ENCODE measurements at regions not wholly inside any gene's neighbourhood (a gene's known extent, or its start where the extent isn't known, plus 50 kb on each side); places are given as distances from the start of the nearest gene placed in this dataset.

DNA sequence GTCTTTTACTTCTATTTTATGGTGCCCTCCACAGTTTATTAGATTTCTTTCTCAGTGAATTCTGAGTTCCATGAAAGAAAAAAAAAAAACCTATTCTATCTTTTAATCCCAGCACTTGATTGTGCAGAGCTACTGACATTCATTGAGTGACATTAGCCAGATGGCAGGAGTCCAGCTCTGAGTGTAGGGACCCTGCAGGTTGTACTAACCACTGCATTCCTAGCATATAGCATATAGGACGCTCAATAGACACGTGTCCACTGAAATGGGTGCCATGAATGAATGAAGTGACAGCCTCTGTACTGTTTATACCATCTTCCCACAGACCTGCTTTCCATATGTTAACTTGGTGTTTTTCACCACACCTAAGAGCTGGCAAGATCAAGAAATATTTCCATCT, 206.3 kb downstream of the RAP2A start:
- DNase-seq: no peak

DNA sequence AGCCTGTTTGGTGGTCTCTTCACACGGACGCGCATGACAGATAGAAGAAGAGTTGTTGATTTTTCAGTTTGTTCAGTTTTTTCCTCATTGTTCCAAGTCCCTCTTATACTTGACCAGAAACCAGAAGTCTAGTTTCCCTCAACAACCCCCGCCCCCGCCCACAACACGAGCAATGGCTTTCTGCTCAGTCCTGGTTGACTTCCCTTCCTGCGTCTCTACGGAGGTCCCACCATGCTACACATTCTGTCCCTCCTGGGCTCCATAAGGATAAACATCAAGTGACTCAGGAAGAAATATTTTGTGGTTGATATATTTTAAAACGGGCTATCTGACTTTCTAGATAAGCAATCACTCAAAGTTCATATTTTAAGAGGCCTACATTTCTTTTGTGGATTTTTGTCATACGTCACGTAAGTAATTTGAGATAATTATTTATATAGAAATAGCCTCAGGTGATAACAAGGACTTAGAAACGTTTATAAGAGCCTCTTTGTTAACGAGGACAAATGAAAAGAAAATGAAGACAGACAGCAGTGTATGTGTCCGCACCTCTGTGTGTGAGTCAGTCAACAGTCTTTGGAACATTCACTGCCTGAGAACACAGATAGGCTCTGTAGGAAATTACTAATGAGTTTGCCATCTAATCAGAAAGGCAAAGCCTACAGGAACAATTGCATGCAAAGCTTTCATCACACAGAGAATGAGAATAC, 214.4 kb downstream of the RAP2A start:
- no peak for DNase-seq

DNA sequence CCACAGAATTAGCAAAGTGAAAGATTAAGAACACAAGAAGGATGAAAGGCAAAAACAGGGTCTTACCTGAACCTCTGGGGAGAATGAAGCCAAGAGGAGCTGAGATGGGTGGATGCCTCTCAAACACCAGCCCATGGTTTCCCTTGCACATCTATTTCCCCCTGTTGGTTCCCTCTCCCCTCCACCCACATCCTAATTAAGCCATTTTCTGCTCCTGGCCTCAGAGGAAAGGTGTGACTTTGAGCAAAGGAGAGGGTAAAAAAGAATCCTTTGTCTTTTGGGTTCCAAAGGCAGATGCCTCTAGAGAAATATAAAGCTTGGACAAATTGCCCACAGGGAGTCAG, 214.9 kb downstream of the RAP2A start:
- no peak for DNase-seq

DNA sequence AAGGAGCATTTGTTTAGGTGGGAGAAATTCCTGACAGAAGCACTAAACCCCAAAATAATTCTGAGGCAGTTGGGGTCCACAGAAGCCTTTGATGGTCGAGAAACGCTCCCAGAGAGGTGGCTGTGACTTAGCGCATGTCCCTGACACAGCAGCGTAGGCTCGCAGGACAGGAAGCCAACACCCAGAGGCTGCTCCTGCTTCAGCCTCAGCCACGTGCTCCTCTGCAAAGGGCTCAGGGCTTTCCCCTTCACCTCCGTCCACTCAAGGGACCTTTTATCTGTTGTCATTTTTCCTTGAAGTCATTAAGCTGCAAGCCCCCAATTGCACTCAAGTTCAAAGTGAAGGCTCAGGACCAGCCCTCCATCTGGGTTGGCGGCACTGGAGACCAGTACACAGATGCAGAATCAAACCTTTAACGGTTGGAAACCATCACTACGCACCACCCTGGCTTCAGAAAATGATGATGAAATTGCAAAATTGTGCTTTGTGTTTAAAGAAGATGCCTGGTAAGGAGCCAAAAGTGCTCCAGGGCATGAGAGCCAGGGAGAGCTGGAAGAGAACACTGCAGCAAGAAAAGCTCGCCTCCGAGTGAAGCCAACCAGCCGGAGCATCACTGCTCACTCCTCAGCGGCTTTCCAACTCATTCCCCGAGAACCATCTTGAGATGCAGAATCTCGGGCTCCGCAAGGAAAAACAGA, 219.6 kb downstream of the RAP2A start:
- DNase-seq: no peak

DNA sequence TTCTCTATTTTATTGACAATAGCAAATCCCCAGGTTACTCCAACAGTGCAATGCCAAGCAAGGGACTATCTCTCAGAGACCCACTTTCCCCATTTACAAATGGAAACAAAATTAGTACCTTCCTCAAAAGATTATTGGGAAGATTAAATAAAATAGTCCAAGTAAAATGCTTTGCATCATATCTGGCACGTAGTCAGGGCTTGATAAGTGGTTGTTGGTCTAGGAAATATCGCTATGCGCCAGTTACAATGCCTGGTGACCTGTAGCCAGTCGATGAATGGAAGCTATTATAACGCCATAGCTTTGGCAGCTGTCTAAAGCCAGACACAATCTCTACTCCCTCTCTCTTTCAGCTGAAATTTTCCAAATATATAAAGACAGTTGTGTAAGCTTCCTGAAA, 220.3 kb downstream of the RAP2A start:
- peak; percentile 1 for DNase-seq

DNA sequence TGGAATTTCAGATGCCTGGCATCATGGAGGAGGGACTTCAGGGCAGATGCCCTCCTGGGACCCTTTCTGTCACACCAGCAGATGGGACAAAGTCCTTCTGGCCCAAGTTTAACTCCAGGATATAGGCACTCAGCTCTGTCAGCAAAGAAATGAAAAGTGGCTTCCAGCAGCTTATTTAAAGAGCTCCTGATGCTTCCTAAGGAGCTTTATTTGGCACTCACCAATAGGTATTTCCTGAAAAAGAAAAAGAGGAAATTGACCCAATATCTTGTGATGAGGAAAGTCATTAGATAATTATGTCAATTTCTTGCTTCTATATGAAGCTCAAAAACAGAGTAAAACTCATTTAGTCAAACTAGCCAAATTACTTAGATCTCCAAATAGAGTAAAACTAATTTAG, 224.6 kb downstream of the RAP2A start:
- DNase-seq: no peak

DNA sequence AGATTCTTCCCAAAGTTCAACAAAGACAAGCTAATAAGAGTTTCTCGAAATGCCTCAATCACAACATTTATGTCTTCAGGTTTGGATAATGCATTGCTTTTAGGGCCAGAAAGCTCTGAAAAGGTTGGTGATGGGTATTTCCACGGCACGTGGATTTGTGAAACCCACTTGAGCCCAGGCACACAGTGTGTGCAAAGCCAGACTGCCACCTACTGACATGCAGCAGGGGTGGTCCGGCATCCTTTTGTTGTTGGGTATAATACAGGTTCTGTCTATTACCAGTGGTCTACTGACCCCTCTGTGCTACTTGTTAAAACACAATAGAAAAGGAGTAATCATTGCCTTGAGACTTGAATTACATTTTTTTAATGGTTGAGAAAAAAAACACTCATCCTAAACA, 225.6 kb downstream of the RAP2A start:
- no peak for DNase-seq

DNA sequence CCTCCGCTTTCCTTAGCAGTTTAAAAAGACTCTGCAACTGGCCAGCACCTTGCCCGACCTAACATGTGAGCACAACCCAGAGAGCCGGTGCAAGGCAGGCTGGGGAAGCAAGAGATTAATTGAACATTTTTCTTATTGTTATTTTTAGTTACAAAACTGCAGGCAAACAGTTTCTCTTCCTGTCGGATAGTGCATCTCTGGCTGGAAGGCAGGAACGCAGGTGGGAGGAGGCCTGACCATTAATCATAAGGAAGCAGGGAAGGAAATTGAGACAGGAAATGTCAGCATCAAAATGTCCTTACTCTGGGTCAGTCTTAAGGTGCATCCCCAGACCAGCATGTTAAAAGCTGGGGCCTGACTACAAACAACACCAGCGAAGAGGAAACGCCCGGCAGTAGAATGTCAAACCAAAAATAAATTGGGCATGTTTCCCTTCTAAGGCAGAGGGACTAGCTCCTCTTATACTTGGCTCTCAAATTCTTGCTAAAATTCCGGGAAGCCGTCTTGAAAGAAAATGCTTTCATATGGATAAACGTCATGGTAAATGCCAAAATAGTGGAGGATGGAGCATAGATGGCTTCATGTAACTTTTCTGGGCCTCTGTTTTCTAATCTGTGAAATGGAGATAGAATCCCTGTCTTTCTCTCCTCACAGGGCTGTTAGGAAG, 226.8 kb downstream of the RAP2A start:
- DNase-seq: no peak

DNA sequence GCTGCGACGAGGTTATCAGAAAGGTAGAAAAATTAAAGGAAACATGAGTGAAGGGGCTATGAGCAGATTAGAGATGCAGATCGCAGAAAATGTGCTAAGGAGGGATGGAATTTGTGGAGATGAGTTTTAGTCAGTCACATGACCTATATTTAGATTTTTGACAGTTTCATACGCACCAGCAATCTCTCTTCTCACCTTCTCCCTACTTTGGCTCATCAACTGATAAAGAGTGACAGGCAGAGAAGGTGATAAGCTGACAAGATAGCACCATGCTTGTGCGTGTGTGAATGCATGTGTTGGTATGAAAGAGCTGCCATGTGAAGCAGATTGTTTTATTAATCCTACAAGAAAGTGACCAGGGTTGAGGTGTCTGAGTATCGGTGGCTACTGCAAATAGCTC, 252.6 kb downstream of the RAP2A start:
- DNase-seq: no peak

DNA sequence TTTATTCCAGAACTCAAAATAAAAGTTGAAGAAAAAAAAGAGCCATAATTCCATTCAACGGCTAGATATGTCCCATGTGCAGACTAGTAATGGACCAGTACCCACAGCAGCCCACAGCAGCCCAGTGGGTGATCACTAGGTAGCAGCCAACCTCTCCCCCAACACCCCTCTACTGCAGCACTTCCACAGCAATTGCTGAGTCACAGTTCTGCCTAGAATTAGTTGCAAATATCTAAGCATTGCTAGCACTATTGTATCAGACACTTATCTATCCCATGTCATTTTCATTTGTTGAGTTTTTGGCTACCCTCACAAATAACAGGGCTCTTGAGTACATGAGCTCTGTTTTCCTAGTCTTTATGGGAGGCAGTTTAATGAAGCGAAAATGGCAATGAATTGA, 258.7 kb downstream of the RAP2A start:
- DNase-seq: no peak

DNA sequence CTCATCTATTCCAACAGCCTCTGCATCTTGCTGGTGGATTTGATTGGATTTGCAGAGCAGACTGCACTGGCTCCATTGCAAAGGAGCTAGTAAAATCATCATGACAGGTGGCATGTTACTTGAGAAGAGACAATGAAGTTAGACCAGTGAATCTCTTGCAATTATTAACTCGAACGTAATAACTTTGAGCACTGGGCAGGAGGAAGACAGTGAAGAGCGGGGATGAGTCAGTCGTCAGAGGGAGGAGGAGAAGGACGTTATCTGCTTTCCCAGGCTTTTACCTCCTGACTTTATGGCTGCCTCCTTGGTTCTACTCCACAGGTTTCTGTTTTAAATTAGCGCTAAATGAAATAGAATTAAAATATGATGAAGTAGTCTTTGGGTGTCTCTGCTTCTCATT, 257.8 kb upstream of the IPO5 start:
- peak; percentile 66 for DNase-seq

DNA sequence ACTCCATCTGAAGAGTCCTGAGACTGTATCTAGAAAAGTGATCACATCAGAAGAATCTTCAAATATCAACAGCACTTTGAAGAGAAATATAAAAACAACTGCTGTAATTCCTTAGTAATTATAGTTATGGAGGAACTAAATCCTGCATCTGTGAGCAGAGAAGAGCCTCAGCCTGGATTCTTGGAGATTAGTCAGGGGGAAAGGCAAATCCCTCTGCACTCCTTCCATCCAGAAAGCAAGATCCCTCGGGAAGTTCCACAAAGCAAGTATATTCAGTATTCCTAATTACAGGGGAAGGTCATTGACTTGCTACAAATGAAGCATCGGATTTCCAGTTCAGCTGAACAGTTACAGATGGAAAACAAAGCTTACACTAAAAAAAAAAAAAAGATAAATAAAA, 256.6 kb upstream of the IPO5 start:
- DNase-seq: no peak

DNA sequence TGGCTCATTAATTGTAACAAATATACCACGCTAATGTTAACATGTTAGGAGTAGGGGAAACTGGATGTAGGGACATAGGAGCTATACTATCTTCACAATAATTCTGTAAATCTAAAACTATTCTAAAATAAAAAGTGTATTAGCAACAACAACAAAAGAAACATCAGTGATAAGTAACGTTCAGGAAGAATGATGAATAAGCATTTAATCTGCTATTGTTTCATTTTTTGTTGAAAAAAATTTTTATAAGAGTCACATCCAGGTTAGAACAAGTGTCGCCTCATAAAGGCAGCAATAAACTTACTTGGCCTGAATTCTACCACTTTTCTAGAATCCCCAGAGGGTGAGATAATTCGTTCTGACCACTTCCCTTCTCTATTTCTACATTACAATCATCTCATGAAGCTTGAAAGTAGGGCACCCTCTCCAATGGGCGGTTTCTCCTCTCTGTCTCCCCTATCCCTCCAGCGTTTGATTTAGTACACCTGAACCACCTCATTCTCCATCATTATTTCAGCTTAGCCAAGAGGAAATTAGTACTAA, 253.1 kb upstream of the IPO5 start:
- no peak for DNase-seq

DNA sequence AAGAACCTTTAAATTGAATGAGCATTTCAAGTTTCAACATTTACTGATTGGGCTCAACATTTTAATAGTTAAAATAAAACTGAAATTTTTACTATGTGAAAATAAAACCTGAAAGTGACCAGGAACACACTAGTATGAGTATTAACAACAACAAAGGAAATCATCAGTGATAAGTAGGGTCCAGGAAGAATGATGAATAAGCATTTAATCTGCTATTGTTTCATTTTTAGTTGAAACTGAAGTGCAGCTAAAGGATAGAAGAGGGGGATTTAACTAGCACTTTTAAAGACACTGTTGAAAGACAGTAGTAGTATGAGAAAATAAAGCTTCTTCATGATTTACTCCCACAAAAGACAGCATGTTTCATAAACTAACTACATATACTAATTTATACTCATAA, 250.9 kb upstream of the IPO5 start:
- no peak for DNase-seq

DNA sequence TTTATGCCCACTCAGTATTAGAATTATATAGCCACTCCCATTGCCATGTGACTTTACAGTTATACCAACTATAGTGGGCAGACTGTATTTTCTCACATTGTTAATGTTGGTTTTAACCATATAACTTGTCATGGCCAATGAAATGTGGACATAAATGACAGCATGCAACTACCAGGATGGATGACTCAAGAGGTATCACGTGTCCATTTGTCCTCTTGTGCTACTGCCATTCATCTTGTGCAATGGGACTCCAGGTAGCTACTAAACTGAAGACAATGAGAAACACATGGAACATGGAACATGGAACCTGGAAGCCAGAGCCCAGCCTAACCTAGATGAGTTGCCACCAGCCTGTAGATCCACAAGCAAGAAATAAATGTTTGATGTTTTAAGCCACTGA, 242.7 kb upstream of the IPO5 start:
- DNase-seq: peak; percentile 37

DNA sequence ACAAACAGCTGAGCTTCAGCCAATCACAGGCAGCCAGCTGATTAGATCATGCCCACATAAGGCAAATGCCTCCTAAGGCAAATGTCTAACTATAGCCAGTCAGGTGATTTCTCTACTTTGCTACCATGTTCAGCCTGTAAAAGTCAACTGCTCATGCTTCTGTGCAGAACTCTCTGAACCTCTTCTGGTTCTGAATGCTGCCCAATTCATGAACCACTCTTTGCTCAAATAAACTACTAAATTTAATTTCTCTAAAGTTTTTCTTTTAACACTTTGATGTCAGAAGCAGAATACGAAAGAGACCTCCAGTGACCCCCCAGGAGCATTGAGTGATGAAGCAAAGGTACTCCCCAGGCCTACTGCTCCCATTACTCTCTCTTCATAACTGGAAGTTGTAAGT, 240.7 kb upstream of the IPO5 start:
- no peak for DNase-seq

DNA sequence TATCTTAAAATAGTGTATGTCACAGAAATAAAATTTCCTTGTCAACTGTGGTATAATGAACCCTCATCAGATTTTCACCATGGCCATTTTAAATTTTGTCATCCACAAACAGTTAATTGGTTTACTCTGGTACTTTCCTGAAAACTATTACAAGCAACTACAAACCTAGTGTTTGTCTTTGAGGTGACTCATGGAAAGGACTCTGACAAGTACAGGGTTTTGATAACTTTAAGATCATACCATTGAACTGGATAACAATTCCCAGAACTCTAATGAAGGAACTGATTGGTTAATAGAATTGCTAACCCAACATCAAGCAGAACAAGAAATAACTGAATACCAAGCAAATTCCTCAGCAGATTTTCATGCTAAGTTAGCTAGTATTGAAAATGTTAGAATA, 237.7 kb upstream of the IPO5 start:
- peak; percentile 1 for DNase-seq

DNA sequence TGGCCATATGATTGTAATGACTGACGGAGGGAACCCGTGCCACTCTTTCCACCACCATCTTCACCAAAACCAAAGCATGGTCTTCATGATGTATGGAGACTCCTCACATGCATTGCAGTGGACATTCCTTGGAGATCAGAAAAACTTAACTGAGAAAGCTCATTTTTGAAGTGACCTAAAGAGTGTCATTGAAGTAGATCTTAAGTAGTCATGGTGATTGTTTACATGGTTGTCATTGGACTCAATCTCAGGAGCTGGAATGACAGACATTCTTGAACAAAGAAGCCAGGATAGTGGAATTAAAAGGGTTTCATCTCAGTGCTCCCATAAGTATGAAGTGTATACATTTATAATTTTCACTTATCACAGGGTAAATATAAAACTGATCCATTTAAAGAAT, 236.7 kb upstream of the IPO5 start:
- DNase-seq: peak; percentile 2

DNA sequence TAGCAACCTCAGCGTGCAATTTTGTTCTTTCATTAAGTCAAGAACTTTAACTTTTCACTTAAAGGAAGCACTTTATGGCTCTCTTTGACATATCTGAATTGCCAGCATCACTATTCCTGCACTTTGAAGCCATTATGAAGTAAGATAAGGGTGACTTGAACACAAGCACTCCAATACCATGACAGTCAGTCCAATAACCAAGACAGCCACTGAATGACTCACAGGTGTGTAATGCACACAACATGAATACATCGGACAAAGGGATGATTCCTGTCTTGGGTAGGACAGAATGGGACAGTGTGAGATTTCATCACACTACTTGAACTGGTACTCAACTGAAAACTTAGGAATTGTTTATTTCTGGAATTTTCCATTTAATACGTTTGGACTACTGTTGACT, 233.7 kb upstream of the IPO5 start:
- DNase-seq: peak; percentile 12

DNA sequence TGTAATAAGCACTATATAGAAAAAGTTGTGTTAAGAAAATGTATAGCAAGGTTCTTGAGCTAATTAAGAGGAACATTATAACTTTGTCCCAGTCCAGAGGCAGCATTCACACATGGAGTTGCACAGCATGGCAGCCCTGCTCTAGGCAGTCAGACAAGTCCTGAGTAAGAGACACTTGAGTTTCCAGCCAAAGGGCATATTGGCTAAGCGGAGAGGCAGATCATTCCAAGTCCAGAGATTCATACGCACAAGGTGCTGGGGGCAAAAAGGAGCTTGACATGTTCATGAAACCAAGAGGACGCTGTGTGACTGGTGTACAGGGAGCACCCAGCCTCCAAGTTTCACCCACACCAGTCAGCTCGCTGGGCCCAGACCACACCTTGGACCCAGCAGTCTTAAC, 232.6 kb upstream of the IPO5 start:
- no peak for DNase-seq

DNA sequence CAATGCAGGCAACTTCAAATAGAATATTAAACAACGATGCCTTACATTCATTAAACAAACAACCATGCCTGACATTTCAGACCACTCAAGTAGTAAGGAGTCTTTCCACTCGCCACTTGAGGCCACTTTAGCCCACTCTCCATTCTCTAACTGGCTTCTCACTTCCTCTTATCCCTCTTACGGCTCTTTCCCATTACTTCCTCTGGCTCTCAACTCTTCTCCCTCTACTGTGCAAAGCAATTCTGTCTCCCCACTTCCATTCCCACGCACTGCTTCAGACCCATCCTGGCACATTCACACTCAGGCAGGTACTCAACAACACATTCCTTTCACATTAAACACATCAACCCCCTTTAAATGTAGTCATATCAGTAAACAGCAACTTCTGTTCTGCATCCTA, 229.8 kb upstream of the IPO5 start:
- peak; percentile 16 for DNase-seq

DNA sequence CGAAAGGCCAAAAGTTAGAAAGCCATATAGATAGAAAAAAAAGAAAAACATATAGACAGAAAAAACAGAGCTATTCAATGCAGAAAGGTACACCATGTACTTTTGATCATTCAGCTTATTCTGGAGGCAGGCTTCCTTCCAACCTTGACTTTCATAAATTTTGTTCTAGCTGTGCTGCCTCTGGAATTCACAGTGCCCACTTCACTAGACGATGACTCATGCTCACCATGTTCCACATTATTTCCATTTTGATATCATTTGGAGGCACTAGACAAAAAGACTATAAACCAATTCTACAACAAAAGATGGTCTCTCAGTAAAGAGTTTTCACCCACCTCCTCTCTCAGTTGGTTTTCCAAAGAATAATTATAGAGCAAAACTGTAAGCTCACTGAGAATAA, 229.0 kb upstream of the IPO5 start:
- DNase-seq: peak; percentile 12

DNA sequence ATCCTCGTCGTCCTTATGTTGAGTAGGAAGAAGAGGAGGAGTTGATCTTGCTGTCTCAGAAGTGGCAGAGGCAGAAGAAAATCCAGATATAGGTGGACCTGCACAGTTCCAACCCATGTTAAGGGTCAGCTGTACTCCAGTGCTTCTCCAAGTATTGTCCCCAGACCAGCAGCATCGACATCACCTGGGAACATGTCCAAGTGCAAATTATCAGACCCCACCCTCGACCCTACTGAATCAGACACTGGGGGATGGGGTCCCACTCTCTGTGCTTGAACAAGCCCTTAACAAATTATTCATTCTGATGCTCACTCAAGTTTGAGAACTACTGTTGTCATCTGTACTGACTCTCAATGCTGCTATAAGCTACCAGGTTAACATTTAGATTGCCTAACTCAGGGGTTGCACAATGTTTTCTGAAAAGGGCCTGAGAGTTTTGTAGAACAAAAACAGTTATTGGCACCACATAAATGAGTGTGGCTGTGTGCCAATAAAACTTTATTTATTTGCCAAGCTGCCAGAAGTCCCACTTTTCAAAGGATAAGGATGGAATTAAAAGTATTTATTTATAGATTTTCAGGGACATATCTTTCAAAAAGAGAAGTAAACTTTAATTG, 226.7 kb upstream of the IPO5 start:
- DNase-seq: no peak

DNA sequence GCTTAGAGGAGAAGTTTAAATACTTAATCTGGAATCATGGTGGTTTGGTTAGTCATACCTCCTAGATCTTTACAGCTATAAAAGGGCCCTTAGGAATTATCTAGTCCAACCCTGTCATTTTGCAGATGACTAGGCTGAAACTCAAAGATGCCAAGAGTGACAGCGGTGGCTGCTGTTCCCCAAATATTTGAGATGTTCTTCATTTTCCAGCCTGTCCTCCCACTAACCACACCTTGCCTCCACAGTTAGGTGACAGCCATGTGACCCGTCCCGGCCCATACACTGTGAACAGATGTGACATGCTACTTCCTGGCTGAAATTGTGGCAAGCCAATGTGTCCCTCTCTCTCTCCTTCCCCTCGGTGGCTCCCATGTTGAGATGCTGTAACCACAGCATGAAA, 225.5 kb upstream of the IPO5 start:
- no peak for DNase-seq

Data from DMS53 (cell line).